ENCODE measurements at regions not wholly inside any gene's neighbourhood (a gene's known extent, or its start where the extent isn't known, plus 50 kb on each side); places are given as distances from the start of the nearest gene placed in this dataset.

- intact Hi-C loops (cut with DNase I; ENCODE audit: low total_unique reads), result no loop called here
- Histone ChIP-seq H3K27me3 (no peaks in the 10 kb centered on the region), H3K36me3 (no peaks in the 10 kb centered on the region), H3K4me3 (no peak overlapping the region), H3K4me1 (no peaks in the 10 kb centered on the region), H3K27ac (no peak overlapping the region), H3K9me3 (no peaks in the 10 kb centered on the region)
- no peak for DNase-seq
- TF ChIP-seq, protein P1, sequence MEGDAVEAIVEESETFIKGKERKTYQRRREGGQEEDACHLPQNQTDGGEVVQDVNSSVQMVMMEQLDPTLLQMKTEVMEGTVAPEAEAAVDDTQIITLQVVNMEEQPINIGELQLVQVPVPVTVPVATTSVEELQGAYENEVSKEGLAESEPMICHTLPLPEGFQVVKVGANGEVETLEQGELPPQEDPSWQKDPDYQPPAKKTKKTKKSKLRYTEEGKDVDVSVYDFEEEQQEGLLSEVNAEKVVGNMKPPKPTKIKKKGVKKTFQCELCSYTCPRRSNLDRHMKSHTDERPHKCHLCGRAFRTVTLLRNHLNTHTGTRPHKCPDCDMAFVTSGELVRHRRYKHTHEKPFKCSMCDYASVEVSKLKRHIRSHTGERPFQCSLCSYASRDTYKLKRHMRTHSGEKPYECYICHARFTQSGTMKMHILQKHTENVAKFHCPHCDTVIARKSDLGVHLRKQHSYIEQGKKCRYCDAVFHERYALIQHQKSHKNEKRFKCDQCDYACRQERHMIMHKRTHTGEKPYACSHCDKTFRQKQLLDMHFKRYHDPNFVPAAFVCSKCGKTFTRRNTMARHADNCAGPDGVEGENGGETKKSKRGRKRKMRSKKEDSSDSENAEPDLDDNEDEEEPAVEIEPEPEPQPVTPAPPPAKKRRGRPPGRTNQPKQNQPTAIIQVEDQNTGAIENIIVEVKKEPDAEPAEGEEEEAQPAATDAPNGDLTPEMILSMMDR (IDR thresholded peaks at IDR 0.05), result no peak
Observed at GRCh38 chr3:166478356-166478755, 641.1 kb upstream of the BCHE start.

DNA sequence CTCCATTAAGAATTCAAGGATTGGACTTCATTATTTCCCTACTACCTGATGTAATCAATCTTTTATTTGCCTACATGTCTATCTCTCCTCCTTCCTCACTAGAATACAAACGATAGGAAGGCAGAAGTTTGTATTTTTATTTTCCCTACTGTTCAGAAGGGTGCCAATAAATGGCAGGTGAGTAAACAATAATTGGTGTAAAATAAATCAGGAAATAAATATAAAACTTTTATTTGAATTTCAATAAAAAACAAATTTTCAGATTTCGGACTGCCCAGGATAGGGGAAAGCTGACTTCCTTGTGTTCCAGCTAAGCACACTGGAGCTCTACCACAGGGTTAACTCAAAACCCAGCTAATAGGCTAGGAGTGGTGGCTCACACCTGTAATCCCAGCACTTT lies 636.3 kb upstream of the BCHE start:
- DNase-seq, result no peak
- H3K9me3 ChIP-seq, result no peaks in the 10 kb centered on the region
- no peaks in the 10 kb centered on the region for H3K4me1 ChIP-seq
- no peaks in the 10 kb centered on the region for H3K36me3 ChIP-seq
- TF ChIP-seq, protein P1 (IDR thresholded peaks at IDR 0.05), result no peak
- H3K27ac ChIP-seq, result no peak overlapping the region
- intact Hi-C loops (cut with DNase I; ENCODE audit: low total_unique reads), result no loop called here
- no peak overlapping the region for H3K4me3 ChIP-seq
- H3K27me3 ChIP-seq, result no peaks in the 10 kb centered on the region

DNA sequence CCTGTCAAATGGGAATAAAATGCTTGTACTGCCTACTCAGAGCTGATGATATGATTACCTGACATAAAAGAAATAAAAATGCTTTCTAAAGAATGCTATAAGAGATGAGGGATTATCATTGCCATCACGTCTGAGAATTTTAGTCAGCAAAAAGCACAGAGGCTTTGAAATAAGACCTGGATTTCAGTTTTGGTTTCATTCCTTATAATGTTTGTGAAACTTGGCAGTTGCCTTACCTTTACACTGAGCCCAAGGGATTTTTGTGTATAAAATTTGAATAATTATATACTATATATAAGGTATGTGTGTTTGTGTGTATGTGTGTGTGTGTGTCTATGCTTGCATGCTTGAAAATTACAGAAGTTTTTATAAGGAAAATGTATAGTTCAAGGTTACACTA lies 634.8 kb upstream of the BCHE start:
- intact Hi-C loops (cut with DNase I; ENCODE audit: low total_unique reads), result no loop called here
- H3K27me3 ChIP-seq, result no peaks in the 10 kb centered on the region
- H3K36me3 ChIP-seq, result no peaks in the 10 kb centered on the region
- H3K27ac ChIP-seq, result no peak overlapping the region
- TF ChIP-seq, protein P1 (IDR thresholded peaks at IDR 0.05), result no peak
- no peak for DNase-seq
- H3K4me3 ChIP-seq, result no peak overlapping the region
- H3K4me1 ChIP-seq, result no peaks in the 10 kb centered on the region
- H3K9me3 ChIP-seq, result no peaks in the 10 kb centered on the region

- Histone ChIP-seq H3K4me3 (no peak overlapping the region), H3K36me3 (no peaks in the 10 kb centered on the region), H3K27me3 (no peaks in the 10 kb centered on the region), H3K4me1 (no peaks in the 10 kb centered on the region), H3K27ac (no peak overlapping the region), H3K9me3 (no peaks in the 10 kb centered on the region)
- intact Hi-C loops (cut with DNase I; ENCODE audit: low total_unique reads), result no loop called here
- DNase-seq, result no peak
- TF ChIP-seq, protein P1 (IDR thresholded peaks at IDR 0.05), result no peak
Observed at GRCh38 chr3:166471074-166471767, 634.0 kb upstream of the BCHE start.

DNA sequence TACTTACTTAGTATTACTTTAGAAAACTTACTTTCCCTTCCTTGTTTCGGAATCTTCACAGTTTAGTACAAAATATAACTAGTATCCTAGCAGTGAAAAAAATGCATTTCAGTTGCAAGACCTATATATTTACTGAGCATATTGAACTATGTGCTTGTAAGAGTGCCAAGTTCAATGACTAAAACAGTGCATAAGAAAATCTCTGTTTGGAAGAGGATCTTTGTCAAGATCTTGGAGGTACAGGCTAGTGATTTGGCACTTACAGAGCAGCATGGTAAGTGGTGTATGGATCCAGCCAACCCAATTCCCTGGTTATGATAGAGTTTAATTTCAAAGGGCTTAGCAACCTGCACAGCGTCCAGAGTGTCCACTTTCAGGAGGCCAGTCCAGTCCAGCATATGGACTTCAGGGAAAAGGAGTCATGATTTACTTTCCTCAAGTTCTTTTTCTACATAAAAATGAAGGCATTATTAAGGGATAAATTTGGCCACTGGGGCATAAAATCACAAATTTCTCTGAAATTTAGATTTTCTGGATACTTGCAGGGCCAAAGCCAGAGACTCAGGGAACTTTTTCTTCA lies 625.8 kb upstream of the BCHE start:
- DNase-seq, result no peak
- Histone ChIP-seq H3K27me3 (no peaks in the 10 kb centered on the region), H3K27ac (no peak overlapping the region), H3K4me1 (no peaks in the 10 kb centered on the region), H3K36me3 (no peaks in the 10 kb centered on the region), H3K9me3 (no peaks in the 10 kb centered on the region), H3K4me3 (no peak overlapping the region)
- TF ChIP-seq, protein P1 (IDR thresholded peaks at IDR 0.05), result no peak
- intact Hi-C loops (cut with DNase I; ENCODE audit: low total_unique reads), result no loop called here

All from tibial artery (tissue), 4 donors.